Neural progenitor cell (in vitro differentiated cells): ENCODE measurements at regions not wholly inside any gene's neighbourhood (a gene's known extent, or its start where the extent isn't known, plus 50 kb on each side); places are given as distances from the start of the nearest gene placed in this dataset.
"Not testable (repeated sequence)": the region's sequence is repeated elsewhere in the genome, so short reads cannot be mapped to it uniquely, and the experiment has no call there.

ENCODE experiments used
- DNase-seq: peaks from one replicate; pipeline ENCODE4 v3.0.0-alpha.2; 2016; ENCODE audit warnings: low spot score
- H2AFZ ChIP-seq: fragments of 200-600 bp; sonication (generic); replicated peaks from 2 replicates; pipeline ENCODE4 v1.6.1; 2016; ENCODE audit warnings: antibody characterized with exemption
- H3F3A ChIP-seq: fragments of 200-600 bp; sonication (generic); 2 replicates; pipeline ENCODE4 v1.6.1; 2016; ENCODE audit warnings: antibody characterized with exemption, low read depth
- H3K27ac ChIP-seq: fragments of 200-600 bp; sonication (generic); 2 replicates; pipeline ENCODE4 v1.5.1; 2016; ENCODE audit warnings: mild to moderate bottlenecking
- H3K27me3 ChIP-seq: fragments of 200-600 bp; sonication (generic); 2 replicates; pipeline ENCODE4 v1.6.1; 2016; ENCODE audit warnings: mild to moderate bottlenecking, moderate library complexity
- H3K36me3 ChIP-seq: fragments of 200-600 bp; sonication (generic); 2 replicates; pipeline ENCODE4 v1.5.1; 2016
- H3K4me1 ChIP-seq: fragments of 200-600 bp; sonication (generic); 2 replicates; pipeline ENCODE4 v1.6.1; 2016; ENCODE audit warnings: mixed run types
- H3K4me2 ChIP-seq: fragments of 200-600 bp; sonication (generic); 2 replicates; pipeline ENCODE4 v1.6.1; 2016
- H3K4me3 ChIP-seq: fragments of 200-600 bp; sonication (generic); 2 replicates; pipeline ENCODE4 v1.5.1; 2016
- H3K79me2 ChIP-seq: fragments of 200-600 bp; sonication (generic); 2 replicates; pipeline ENCODE4 v1.6.1; 2016; ENCODE audit warnings: low read depth
- H3K9ac ChIP-seq: fragments of 200-600 bp; sonication (generic); 2 replicates; pipeline ENCODE4 v1.6.1; 2016
- H3K9me3 ChIP-seq: fragments of 200-600 bp; sonication (generic); 2 replicates; pipeline ENCODE4 v1.5.1; 2016; ENCODE audit warnings: low read depth
- H4K20me1 ChIP-seq: fragments of 200-600 bp; sonication (generic); 2 replicates; pipeline ENCODE4 v1.6.1; 2016; ENCODE audit warnings: low read depth
- H3K27ac Mint-ChIP-seq: 3 replicates; pipeline ENCODE4 v1.8.0; 2021; ENCODE audit warnings: mixed read lengths
- H3K27me3 Mint-ChIP-seq: 2 replicates; pipeline ENCODE4 v1.8.0; 2022; ENCODE audit warnings: low read depth, mild to moderate bottlenecking, inconsistent platforms, moderate library complexity, mixed read lengths; ENCODE audit not compliant: insufficient read depth
- H3K36me3 Mint-ChIP-seq: 3 replicates; pipeline ENCODE4 v1.8.0; 2021; ENCODE audit warnings: mixed read lengths
- H3K4me1 Mint-ChIP-seq: 3 replicates; pipeline ENCODE4 v1.8.0; 2021; ENCODE audit warnings: mixed read lengths
- H3K4me3 Mint-ChIP-seq: 3 replicates; pipeline ENCODE4 v1.8.0; 2021; ENCODE audit warnings: mild to moderate bottlenecking, moderate library complexity, mixed read lengths
- H3K9me3 Mint-ChIP-seq: 3 replicates; pipeline ENCODE4 v1.8.0; 2020; ENCODE audit warnings: mixed read lengths
- EZH2 ChIP-seq: fragments of 200-600 bp; sonication (generic); IDR thresholded peaks from 2 replicates; pipeline ENCODE4 v1.6.1; 2017; ENCODE audit warnings: antibody characterized with exemption, mild to moderate bottlenecking, moderate library complexity
- EZH2phosphoT487 ChIP-seq: fragments of 200-600 bp; sonication (generic); IDR thresholded peaks from 2 replicates; pipeline ENCODE4 v1.6.1; 2017; ENCODE audit warnings: antibody characterized with exemption
- TF ChIP-seq, protein P1 (sequence below): fragments of 200-600 bp; sonication (generic); IDR thresholded peaks from 2 replicates; pipeline ENCODE4 v1.5.1; 2017; ENCODE audit warnings: antibody characterized with exemption, mild to moderate bottlenecking

- no peaks in the 10 kb centered on the region for H3K4me1 Mint-ChIP-seq
- no peaks in the 10 kb centered on the region for H3K36me3 Mint-ChIP-seq
- Histone ChIP-seq H3K27me3 (no peaks in the 10 kb centered on the region), H3K79me2 (no peaks in the 10 kb centered on the region), H4K20me1 (no peaks in the 10 kb centered on the region), H3K27ac (no peak overlapping the region), H3K4me3 (no peak overlapping the region), H3K4me2 (no peak overlapping the region), H2AFZ (no peak overlapping the region), H3K9me3 (no peaks in the 10 kb centered on the region), H3K4me1 (no peaks in the 10 kb centered on the region), H3K36me3 (no peaks in the 10 kb centered on the region), H3K9ac (no peak overlapping the region), H3F3A (no peaks in the 10 kb centered on the region)
- DNase-seq, result no peak
- H3K4me3 Mint-ChIP-seq, result no peak overlapping the region
- H3K27ac Mint-ChIP-seq, result no peak overlapping the region
- no peaks in the 10 kb centered on the region for H3K27me3 Mint-ChIP-seq
- TF ChIP-seq EZH2 (no peak), EZH2phosphoT487 (no peak)
- TF ChIP-seq, protein P1, sequence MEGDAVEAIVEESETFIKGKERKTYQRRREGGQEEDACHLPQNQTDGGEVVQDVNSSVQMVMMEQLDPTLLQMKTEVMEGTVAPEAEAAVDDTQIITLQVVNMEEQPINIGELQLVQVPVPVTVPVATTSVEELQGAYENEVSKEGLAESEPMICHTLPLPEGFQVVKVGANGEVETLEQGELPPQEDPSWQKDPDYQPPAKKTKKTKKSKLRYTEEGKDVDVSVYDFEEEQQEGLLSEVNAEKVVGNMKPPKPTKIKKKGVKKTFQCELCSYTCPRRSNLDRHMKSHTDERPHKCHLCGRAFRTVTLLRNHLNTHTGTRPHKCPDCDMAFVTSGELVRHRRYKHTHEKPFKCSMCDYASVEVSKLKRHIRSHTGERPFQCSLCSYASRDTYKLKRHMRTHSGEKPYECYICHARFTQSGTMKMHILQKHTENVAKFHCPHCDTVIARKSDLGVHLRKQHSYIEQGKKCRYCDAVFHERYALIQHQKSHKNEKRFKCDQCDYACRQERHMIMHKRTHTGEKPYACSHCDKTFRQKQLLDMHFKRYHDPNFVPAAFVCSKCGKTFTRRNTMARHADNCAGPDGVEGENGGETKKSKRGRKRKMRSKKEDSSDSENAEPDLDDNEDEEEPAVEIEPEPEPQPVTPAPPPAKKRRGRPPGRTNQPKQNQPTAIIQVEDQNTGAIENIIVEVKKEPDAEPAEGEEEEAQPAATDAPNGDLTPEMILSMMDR, result no peak
- H3K9me3 Mint-ChIP-seq, result no peaks in the 10 kb centered on the region
Measured at GRCh38 chr6:150516199-150516598, 83.5 kb upstream of the PLEKHG1 start.

GRCh38 chr6:150517175-150517574 lies 82.5 kb upstream of the PLEKHG1 start:
- no peak overlapping the region for H3K4me3 Mint-ChIP-seq
- H3K4me3 ChIP-seq, result no peak overlapping the region
- no peaks in the 10 kb centered on the region for H3K9me3 Mint-ChIP-seq
- no peak overlapping the region for H3K27ac Mint-ChIP-seq
- no peaks in the 10 kb centered on the region for H3F3A ChIP-seq
- no peaks in the 10 kb centered on the region for H3K36me3 Mint-ChIP-seq
- H3K79me2 ChIP-seq, result no peaks in the 10 kb centered on the region
- H3K27me3 Mint-ChIP-seq, result no peaks in the 10 kb centered on the region
- no peak for DNase-seq
- H3K4me1 Mint-ChIP-seq, result no peaks in the 10 kb centered on the region
- no peak overlapping the region for H3K4me2 ChIP-seq
- no peaks in the 10 kb centered on the region for H3K36me3 ChIP-seq
- H3K27me3 ChIP-seq, result no peaks in the 10 kb centered on the region
- TF ChIP-seq, protein P1, result no peak
- TF ChIP-seq EZH2phosphoT487 (no peak), EZH2 (no peak)
- H3K9ac ChIP-seq, result no peak overlapping the region
- H3K9me3 ChIP-seq, result no peaks in the 10 kb centered on the region
- no peak overlapping the region for H3K27ac ChIP-seq
- H4K20me1 ChIP-seq, result no peaks in the 10 kb centered on the region
- H3K4me1 ChIP-seq, result no peaks in the 10 kb centered on the region
- no peak overlapping the region for H2AFZ ChIP-seq

DNA sequence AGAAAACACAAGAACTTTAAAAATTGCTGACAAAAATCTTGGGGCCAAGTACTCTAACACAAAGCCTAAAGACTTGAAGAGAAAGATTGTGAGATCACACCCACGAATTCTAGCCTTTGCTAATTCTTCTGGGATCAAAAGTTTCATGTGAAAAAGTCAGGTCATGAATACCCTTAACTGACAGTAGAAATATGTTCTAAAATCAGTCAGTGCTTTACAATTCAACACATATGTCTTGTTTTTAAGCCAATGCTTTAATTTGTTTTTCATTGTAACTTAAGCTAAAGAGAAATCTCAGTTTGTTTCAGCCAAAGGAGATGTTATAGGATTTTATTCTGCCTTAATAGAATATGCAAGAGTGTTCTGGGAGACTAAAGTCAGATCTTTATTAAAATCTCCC lies 78.2 kb upstream of the PLEKHG1 start:
- Histone ChIP-seq H3K4me3 (no peak overlapping the region), H3K9ac (no peak overlapping the region), H3K4me1 (no peaks in the 10 kb centered on the region), H3K27ac (no peak overlapping the region), H3K4me2 (no peak overlapping the region), H4K20me1 (no peaks in the 10 kb centered on the region), H3K27me3 (no peaks in the 10 kb centered on the region), H3K79me2 (no peaks in the 10 kb centered on the region), H3F3A (no peaks in the 10 kb centered on the region), H3K9me3 (no peaks in the 10 kb centered on the region), H3K36me3 (no peaks in the 10 kb centered on the region), H2AFZ (no peak overlapping the region)
- no peaks in the 10 kb centered on the region for H3K27me3 Mint-ChIP-seq
- no peaks in the 10 kb centered on the region for H3K36me3 Mint-ChIP-seq
- peaks cover 4% of the 10 kb centered on the region for H3K9me3 Mint-ChIP-seq
- H3K27ac Mint-ChIP-seq, result no peak overlapping the region
- no peak overlapping the region for H3K4me3 Mint-ChIP-seq
- DNase-seq, result no peak
- no peaks in the 10 kb centered on the region for H3K4me1 Mint-ChIP-seq
- TF ChIP-seq EZH2phosphoT487, result no peak
- TF ChIP-seq, protein P1, result no peak
- no peak for TF ChIP-seq EZH2

GRCh38 chr6:150523216-150523615 lies 76.5 kb upstream of the PLEKHG1 start:
- not testable (repeated sequence) for H3K4me3 Mint-ChIP-seq, H3K9me3 ChIP-seq, H2AFZ ChIP-seq, H3K9ac ChIP-seq, H3K36me3 Mint-ChIP-seq, H3K4me2 ChIP-seq, H3K27ac Mint-ChIP-seq, DNase-seq, H3F3A ChIP-seq, H3K27ac ChIP-seq, H3K4me1 ChIP-seq, H3K4me3 ChIP-seq, H3K27me3 ChIP-seq, H3K4me1 Mint-ChIP-seq, H3K9me3 Mint-ChIP-seq, H3K36me3 ChIP-seq, H3K79me2 ChIP-seq, H3K27me3 Mint-ChIP-seq, H4K20me1 ChIP-seq
